GM21447 (cell line): ENCODE measurements at regions not wholly inside any gene's neighbourhood (a gene's known extent, or its start where the extent isn't known, plus 50 kb on each side); places are given as distances from the start of the nearest gene placed in this dataset.
"Not testable (repeated sequence)": the region's sequence is repeated elsewhere in the genome, so short reads cannot be mapped to it uniquely, and the experiment has no call there.

ENCODE experiments used
- ATAC-seq: cut with Tn5 transposase; IDR thresholded peaks from one replicate; pipeline ENCODE4 v1.9.1; 2021; ENCODE audit not compliant: unreplicated experiment

DNA sequence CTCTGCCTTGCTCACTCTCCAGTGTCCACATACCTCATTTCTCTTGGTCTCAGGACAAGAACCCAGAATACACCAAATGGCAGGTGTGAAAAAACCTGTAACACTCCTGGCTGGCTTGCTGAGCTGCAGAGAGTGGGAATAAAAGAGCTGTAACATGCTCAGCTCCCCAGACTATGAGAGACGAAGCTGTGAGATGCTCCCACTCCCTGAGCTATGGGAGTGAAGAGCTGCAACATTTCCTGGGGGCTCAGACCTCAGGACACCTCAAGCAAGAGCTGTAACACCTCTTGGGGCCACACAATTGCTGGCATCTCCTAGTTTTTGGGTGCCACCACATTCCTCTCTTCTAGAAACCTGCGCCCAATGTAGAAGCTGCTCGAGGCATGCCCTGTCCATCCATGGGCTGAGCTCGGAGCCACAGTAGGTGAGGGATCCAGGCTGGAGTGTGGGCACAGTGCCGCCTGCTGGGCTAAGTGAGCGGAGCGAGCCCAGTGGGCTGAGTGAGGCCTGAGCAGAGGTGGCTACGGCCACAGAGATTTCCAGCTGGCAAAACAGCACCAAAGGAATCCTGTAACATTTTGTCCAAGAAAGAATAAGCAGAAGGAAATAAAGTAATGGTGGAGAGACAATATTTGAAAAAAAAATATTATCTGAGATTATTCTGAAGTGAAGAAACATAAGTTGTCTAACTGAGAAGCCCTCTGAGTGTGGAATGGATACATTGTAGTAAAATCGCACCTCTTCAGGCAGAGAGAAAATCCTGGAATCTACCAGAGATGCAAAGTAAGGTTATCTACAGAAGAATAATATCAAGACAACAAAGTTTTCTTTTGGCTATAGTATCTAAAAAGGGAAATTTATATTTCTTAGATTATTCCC, 186.2 kb upstream of the PCDH9 start:
- no peak for ATAC-seq

GRCh38 chr13:67410645-67411044, 180.5 kb upstream of the PCDH9 start:
- no peak for ATAC-seq

GRCh38 chr13:67408798-67409197, 178.7 kb upstream of the PCDH9 start:
- no peak for ATAC-seq

DNA sequence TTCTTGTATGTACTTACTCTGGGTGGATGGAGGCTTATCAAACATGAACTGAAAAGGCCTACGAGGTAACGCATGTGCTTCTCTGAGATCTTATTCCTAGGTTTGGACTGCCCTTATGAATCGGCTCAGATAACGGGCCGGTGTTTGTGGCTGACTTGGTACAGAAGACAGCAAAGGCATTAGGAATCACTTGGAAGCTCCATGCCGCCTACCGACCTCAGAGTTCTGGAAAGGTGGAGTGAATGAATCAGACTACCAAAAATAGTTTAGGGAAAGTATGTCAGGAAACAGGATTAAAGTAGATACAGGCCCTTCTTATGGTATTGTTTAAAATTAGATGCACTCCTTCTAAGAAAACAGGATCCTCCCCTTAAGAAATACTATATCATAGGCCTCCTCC, 172.4 kb upstream of the PCDH9 start:
- ATAC-seq: no peak

DNA sequence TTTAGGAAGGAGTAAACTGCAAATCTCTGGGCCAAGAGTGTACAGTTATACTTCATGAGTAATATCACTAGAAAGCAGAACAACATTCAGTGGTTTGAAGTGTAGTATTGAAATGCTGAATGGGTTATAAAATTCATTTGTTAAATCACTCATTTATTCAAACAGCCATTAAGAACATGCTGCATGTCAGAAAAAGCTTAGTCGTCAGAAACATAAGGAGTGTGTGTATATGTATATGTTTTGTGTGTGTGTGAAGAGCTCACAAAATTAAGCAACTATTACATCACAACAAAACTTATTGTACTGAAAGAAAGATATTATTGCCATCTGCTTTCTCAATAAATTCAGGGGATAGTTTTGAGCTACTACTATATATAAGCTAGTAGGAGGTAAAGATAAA, 165.4 kb upstream of the PCDH9 start:
- no peak for ATAC-seq

DNA sequence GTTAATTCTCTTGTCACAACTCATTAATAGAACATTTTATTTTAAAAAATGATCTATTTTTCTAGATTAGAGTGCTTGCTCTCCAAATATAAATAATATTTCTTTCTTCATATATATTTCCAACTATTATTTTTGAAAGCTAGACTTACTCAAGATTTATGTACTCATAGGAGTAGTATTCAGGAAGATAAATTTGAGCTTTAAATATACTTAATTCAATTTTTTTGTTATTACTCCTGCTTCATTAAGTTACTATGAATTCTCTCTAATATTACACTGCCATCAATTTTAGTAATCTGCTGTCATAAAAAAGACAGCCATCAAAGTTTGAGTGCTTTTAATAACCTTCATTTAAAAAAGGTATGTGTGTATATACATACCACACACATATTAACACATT, 161.9 kb upstream of the PCDH9 start:
- no peak for ATAC-seq

GRCh38 chr13:67390462-67391086, 160.4 kb upstream of the PCDH9 start:
- ATAC-seq: no peak

DNA sequence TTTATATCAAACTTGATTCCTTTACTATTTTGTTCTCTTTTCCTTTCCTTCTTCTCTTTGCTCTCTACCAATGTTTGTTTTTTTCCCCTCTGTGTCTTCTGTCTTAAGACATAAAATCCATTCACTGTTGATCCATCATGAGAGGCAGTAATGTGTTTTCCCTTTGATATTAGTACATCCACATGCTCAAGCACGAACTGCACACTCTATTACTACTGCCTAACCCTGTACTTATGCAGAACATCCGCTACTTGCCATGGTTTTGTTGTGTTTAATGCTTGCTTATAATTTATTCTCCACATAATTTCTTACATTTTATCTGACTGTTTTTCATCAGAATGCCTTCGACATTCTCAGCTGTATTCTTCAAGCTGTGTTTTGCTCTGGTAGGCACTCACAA, 159.0 kb upstream of the PCDH9 start:
- ATAC-seq: no peak

- ATAC-seq: not testable (repeated sequence)
Observed at GRCh38 chr13:67383109-67383757, 153.1 kb upstream of the PCDH9 start.

DNA sequence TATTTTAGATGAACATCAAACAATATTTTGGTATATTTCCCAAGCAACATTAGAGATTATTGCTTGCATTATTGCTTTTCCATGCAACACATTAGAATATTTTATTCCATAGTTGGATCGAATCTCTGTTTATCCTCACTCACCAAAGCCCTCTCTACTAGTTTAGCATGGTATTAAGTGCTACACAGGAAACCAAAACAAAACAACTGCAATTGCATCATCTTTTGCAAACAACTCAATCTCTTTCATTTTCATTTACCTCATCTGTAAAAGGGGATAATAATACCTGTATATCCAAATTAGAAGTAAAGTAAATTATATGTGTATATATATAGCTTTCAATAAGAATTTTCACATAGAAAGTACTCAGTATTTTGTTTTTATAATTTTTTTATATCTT, 147.8 kb upstream of the PCDH9 start:
- no peak for ATAC-seq

DNA sequence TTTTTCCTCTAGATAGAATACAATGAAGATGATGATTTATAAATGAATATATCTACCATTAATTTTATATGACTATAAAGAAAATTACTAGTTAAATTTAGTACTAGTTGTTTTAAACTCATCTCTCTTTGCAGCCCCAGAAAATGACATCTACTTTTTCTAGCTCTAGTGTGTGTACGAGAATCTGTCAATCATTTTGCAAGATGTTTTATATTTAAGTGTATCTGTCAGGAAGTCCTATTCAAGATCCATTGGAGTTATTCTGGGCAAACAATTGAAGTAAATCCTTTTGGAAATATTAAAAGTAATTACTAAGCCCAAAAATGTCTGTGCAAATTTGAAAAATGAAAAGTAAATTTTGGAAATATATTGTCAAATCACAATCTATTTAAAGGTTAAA, 144.3 kb upstream of the PCDH9 start:
- ATAC-seq: no peak

- ATAC-seq: no peak
Observed at GRCh38 chr13:67372868-67373464, 142.8 kb upstream of the PCDH9 start.

DNA sequence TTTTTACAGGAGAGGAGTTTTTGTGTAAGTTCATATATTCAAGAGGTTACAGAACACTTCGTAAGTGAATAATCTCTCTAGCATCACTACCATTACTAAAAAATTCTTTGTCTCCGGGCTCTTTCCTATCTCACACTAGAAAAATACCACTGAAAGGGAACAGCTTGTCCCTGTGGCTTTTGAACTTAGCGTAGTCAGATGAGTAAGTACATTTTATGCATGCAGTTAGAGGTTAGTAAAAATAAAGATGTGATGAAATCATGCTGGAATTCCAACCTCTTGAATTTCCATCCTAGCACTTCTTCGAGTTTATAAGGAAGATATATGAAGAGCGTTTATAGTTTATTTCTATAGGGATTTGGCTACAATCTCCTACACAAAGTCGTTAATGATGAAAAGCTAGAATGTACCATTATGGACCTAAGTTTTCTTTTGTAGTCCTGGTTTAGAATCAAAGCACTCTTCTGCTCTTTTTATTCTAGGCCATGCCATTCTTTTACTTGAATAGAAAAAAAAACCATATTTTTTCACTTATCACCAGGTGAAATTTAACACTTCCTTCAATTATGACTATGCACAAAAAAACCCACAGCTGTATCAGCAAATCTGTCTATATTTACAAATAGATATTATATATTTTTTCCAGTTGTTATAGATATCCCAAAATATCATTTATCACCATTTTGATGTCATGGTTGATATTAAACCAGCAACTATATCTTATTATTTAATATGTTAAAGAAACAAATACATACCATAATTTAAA, 139.9 kb upstream of the PCDH9 start:
- no peak for ATAC-seq

DNA sequence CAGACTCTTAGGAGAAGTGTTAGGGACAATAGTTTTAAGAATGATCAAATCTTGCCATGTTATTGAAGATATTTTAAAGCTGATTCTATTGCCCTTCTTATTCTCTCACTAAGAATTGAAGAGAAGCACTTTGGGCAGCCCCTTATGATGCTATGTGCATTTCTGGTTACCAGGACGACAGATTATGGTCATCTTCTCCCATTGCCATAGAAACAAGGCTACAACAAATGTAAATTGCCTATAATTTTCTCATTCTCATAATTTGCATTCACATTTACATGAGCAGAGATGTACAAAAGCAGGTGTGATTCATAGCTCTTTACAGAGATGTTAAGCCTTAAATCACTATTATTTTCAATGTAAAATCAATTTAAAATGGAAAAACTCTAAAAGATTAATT, 137.3 kb upstream of the PCDH9 start:
- ATAC-seq: no peak

- ATAC-seq: no peak
Observed at GRCh38 chr13:67366533-67366932, 136.4 kb upstream of the PCDH9 start.

GRCh38 chr13:67355812-67356476, 125.8 kb upstream of the PCDH9 start:
- ATAC-seq: no peak

DNA sequence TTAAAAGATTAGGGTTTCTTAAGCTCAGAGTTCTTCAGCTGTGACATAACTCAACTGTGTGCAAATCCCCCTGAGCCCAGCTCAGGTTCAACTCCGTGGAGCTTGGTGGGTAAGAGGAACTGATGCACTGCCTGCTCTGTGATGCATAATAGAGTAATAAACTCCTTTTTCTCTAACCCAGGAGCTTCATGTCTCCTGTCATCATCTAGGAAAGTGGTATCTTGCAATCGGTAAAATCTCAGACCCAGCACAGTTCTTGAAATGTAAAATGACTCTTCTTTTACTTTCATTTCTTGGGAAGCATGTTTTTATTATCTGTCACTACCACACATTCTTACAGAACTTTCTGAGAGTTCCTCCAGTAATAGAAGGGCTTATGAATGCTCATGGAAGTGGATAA, 123.8 kb upstream of the PCDH9 start:
- ATAC-seq: no peak

GRCh38 chr13:67353031-67353430, 122.9 kb upstream of the PCDH9 start:
- no peak for ATAC-seq

GRCh38 chr13:67351909-67352308, 121.8 kb upstream of the PCDH9 start:
- ATAC-seq: no peak

GRCh38 chr13:67351114-67351513, 121.0 kb upstream of the PCDH9 start:
- ATAC-seq: no peak
